ENCODE measurements at regions not wholly inside any gene's neighbourhood (a gene's known extent, or its start where the extent isn't known, plus 50 kb on each side); places are given as distances from the start of the nearest gene placed in this dataset.

- Histone ChIP-seq H4K20me1 (ENCODE audit: control insufficient read depth, insufficient read depth, low read depth, low read length) (no peaks in the 10 kb centered on the region), H3F3A (ENCODE audit: control insufficient read depth, insufficient read depth) (no peaks in the 10 kb centered on the region), H3K27me3 (ENCODE audit: control insufficient read depth, low read length) (no peaks in the 10 kb centered on the region), H3K4me3 (ENCODE audit: low read length) (no peak overlapping the region), H3K27ac (ENCODE audit: low read depth, low read length) (no peak overlapping the region), H3K9me2 (replicated peaks; ENCODE audit: control insufficient read depth, low read length) (no peaks in the 10 kb centered on the region), H3K4me2 (ENCODE audit: low read length) (no peak overlapping the region), H3K79me2 (ENCODE audit: control insufficient read depth, low read length) (no peaks in the 10 kb centered on the region), H3K4me1 (ENCODE audit: control insufficient read depth, low read length) (no peaks in the 10 kb centered on the region), H3K36me3 (ENCODE audit: control insufficient read depth, low read length) (no peaks in the 10 kb centered on the region), H3K9me3 (ENCODE audit: control insufficient read depth, insufficient read depth, low read length) (no peaks in the 10 kb centered on the region; the same call in 1 of the 2 replicates)
- TF ChIP-seq EZH2phosphoT487 (IDR thresholded peaks at IDR 0.05; ENCODE audit: borderline replicate concordance, low read length): no peak
- TF ChIP-seq, protein P1, sequence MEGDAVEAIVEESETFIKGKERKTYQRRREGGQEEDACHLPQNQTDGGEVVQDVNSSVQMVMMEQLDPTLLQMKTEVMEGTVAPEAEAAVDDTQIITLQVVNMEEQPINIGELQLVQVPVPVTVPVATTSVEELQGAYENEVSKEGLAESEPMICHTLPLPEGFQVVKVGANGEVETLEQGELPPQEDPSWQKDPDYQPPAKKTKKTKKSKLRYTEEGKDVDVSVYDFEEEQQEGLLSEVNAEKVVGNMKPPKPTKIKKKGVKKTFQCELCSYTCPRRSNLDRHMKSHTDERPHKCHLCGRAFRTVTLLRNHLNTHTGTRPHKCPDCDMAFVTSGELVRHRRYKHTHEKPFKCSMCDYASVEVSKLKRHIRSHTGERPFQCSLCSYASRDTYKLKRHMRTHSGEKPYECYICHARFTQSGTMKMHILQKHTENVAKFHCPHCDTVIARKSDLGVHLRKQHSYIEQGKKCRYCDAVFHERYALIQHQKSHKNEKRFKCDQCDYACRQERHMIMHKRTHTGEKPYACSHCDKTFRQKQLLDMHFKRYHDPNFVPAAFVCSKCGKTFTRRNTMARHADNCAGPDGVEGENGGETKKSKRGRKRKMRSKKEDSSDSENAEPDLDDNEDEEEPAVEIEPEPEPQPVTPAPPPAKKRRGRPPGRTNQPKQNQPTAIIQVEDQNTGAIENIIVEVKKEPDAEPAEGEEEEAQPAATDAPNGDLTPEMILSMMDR (IDR thresholded peaks at IDR 0.05; ENCODE audit: low read depth, low read length, poor library complexity, severe bottlenecking): no peak
Measured at GRCh38 chr16:6672507-6672906, 660.1 kb upstream of the RBFOX1 start.

DNA sequence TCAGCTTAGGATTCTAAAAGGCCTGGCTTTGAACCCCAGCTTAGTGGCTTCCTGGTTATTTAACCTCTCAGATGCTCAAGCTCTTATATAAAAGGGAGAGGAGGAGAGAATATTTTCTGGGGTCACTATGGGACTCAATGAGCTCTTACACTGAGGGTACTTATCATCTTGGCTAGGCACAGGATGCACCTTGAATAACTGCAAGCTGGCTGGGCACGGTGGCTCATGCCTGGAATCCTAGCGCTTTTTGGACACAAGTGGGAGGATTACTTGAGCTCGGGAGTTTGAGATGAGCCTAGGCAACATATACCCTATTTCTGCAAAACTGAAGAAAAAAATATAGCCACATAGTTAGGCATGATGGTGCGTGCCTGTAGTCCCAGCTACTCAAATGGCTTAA, 665.3 kb upstream of the RBFOX1 start:
- no peak overlapping the region for H3K4me2 ChIP-seq (ENCODE audit: low read length)
- no peaks in the 10 kb centered on the region for H4K20me1 ChIP-seq (ENCODE audit: control insufficient read depth, insufficient read depth, low read depth, low read length)
- H3K9me3 ChIP-seq (ENCODE audit: control insufficient read depth, insufficient read depth, low read length): no peaks in the 10 kb centered on the region
- H3K4me1 ChIP-seq (ENCODE audit: control insufficient read depth, low read length): no peaks in the 10 kb centered on the region
- H3K79me2 ChIP-seq (ENCODE audit: control insufficient read depth, low read length): no peaks in the 10 kb centered on the region
- no peak overlapping the region for H3K27ac ChIP-seq (ENCODE audit: low read depth, low read length)
- H3F3A ChIP-seq (ENCODE audit: control insufficient read depth, insufficient read depth): no peaks in the 10 kb centered on the region
- TF ChIP-seq, protein P1 (IDR thresholded peaks at IDR 0.05; ENCODE audit: low read depth, low read length, poor library complexity, severe bottlenecking): no peak
- TF ChIP-seq EZH2phosphoT487 (IDR thresholded peaks at IDR 0.05; ENCODE audit: borderline replicate concordance, low read length): no peak
- no peaks in the 10 kb centered on the region for H3K36me3 ChIP-seq (ENCODE audit: control insufficient read depth, low read length)
- no peaks in the 10 kb centered on the region for H3K9me2 ChIP-seq (replicated peaks; ENCODE audit: control insufficient read depth, low read length)
- no peaks in the 10 kb centered on the region for H3K27me3 ChIP-seq (ENCODE audit: control insufficient read depth, low read length)
- H3K4me3 ChIP-seq (ENCODE audit: low read length): no peak overlapping the region

DNA sequence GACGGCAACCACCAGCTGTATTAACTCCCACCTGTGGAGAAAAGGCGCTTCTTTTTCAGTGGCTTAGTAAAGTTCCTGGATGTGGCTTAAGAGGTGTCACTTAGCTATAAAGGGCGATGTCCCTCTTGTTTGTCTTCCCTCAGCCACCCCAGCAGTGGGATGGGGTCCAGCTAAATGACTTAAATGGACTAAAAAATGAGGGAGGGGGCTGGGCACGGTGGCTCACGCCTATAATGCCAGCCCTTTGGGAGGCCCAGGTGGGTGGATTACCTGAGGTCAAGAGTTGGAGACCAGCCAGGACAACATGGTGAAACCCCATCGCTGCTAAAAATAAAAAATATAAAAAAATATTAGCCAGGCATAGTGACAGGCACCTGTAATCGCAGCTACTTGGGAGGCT, 667.5 kb upstream of the RBFOX1 start:
- Histone ChIP-seq H3K9me3 (ENCODE audit: control insufficient read depth, insufficient read depth, low read length) (no peaks in the 10 kb centered on the region), H3F3A (ENCODE audit: control insufficient read depth, insufficient read depth) (no peaks in the 10 kb centered on the region), H3K9me2 (replicated peaks; ENCODE audit: control insufficient read depth, low read length) (no peaks in the 10 kb centered on the region), H3K4me1 (ENCODE audit: control insufficient read depth, low read length) (no peaks in the 10 kb centered on the region), H3K79me2 (ENCODE audit: control insufficient read depth, low read length) (no peaks in the 10 kb centered on the region), H3K4me2 (ENCODE audit: low read length) (no peak overlapping the region), H3K36me3 (ENCODE audit: control insufficient read depth, low read length) (no peaks in the 10 kb centered on the region), H3K27me3 (ENCODE audit: control insufficient read depth, low read length) (no peaks in the 10 kb centered on the region), H3K27ac (ENCODE audit: low read depth, low read length) (no peak overlapping the region), H3K4me3 (ENCODE audit: low read length) (no peak overlapping the region), H4K20me1 (ENCODE audit: control insufficient read depth, insufficient read depth, low read depth, low read length) (no peaks in the 10 kb centered on the region)
- TF ChIP-seq EZH2phosphoT487 (IDR thresholded peaks at IDR 0.05; ENCODE audit: borderline replicate concordance, low read length): no peak
- TF ChIP-seq, protein P1 (IDR thresholded peaks at IDR 0.05; ENCODE audit: low read depth, low read length, poor library complexity, severe bottlenecking): no peak

GRCh38 chr16:6663668-6664067, 669.0 kb upstream of the RBFOX1 start:
- no peaks in the 10 kb centered on the region for H3F3A ChIP-seq (ENCODE audit: control insufficient read depth, insufficient read depth)
- no peak overlapping the region for H3K27ac ChIP-seq (ENCODE audit: low read depth, low read length)
- no peak for TF ChIP-seq EZH2phosphoT487 (IDR thresholded peaks at IDR 0.05; ENCODE audit: borderline replicate concordance, low read length)
- TF ChIP-seq, protein P1 (IDR thresholded peaks at IDR 0.05; ENCODE audit: low read depth, low read length, poor library complexity, severe bottlenecking): no peak
- H3K9me2 ChIP-seq (replicated peaks; ENCODE audit: control insufficient read depth, low read length): no peaks in the 10 kb centered on the region
- no peaks in the 10 kb centered on the region for H4K20me1 ChIP-seq (ENCODE audit: control insufficient read depth, insufficient read depth, low read depth, low read length)
- no peak overlapping the region for H3K4me3 ChIP-seq (ENCODE audit: low read length)
- no peaks in the 10 kb centered on the region for H3K4me1 ChIP-seq (ENCODE audit: control insufficient read depth, low read length)
- no peaks in the 10 kb centered on the region for H3K27me3 ChIP-seq (ENCODE audit: control insufficient read depth, low read length)
- H3K79me2 ChIP-seq (ENCODE audit: control insufficient read depth, low read length): no peaks in the 10 kb centered on the region
- no peak overlapping the region for H3K4me2 ChIP-seq (ENCODE audit: low read length)
- no peaks in the 10 kb centered on the region for H3K36me3 ChIP-seq (ENCODE audit: control insufficient read depth, low read length)
- H3K9me3 ChIP-seq (ENCODE audit: control insufficient read depth, insufficient read depth, low read length): no peaks in the 10 kb centered on the region
